ENCODE measurements at regions not wholly inside any gene's neighbourhood (a gene's known extent, or its start where the extent isn't known, plus 50 kb on each side); places are given as distances from the start of the nearest gene placed in this dataset.

GRCh38 chr2:21891191-21891590 lies 767.4 kb downstream of the TDRD15 start:
- ChIA-PET POLR2A (ENCODE audit: unreplicated experiment) (no interaction called here), CTCF (no interaction called here)
- Histone ChIP-seq H3K9ac (ENCODE audit: low read depth, low read length) (no peak overlapping the region), H3K36me3 (ENCODE audit: control insufficient read depth, insufficient read depth, low read length) (no peaks in the 10 kb centered on the region), H3K27me3 (ENCODE audit: control insufficient read depth, insufficient read depth, low read length) (no peaks in the 10 kb centered on the region), H4K91ac (ENCODE audit: insufficient read depth, low read depth, low read length) (no peak overlapping the region), H3K9me1 (ENCODE audit: insufficient read depth, low read length) (no peaks in the 10 kb centered on the region), H3K4ac (ENCODE audit: low read depth, low read length) (no peak overlapping the region), H2BK5ac (ENCODE audit: low read depth, low read length, poor library complexity, severe bottlenecking) (no peak overlapping the region), H3K4me2 (ENCODE audit: low read depth, low read length) (no peak overlapping the region), H3K14ac (replicated peaks; ENCODE audit: low read depth, low read length) (no peak overlapping the region), H2AFZ (replicated peaks; ENCODE audit: low read length, poor library complexity) (no peak overlapping the region), H4K5ac (ENCODE audit: low read depth, low read length) (no peak overlapping the region), H3K18ac (ENCODE audit: low read depth, low read length) (no peak overlapping the region), H3K9me3 (ENCODE audit: control insufficient read depth, insufficient read depth, low read length) (no peaks in the 10 kb centered on the region), H3K23ac (ENCODE audit: low read depth, low read length) (no peak overlapping the region), H3K27ac (ENCODE audit: insufficient read depth, low read length) (no peak overlapping the region), H2AK9ac (replicated peaks; ENCODE audit: low read depth, low read length, poor library complexity) (no peak overlapping the region), H4K8ac (ENCODE audit: low read depth in 2 of 2, low read length in 2 of 2) (no peak overlapping the region), H3K4me3 (ENCODE audit: insufficient read depth, low read depth, low read length) (no peak overlapping the region), H2BK20ac (ENCODE audit: low read depth, low read length) (no peak overlapping the region), H3K79me1 (ENCODE audit: low read depth in 1 of 2, low read length in 2 of 2) (no peaks in the 10 kb centered on the region), H2AK5ac (ENCODE audit: low read depth, low read length) (no peak overlapping the region), H3K4me1 (ENCODE audit: control insufficient read depth, insufficient read depth, low read length) (peaks cover 3% of the 10 kb centered on the region; the same call in 1 of the 2 replicates), H4K20me1 (ENCODE audit: insufficient read depth, low read length) (no peaks in the 10 kb centered on the region), H2BK15ac (ENCODE audit: low read depth, low read length) (no peak overlapping the region), H3K56ac (ENCODE audit: extremely low read depth, insufficient read depth, low read length) (no peak overlapping the region), H2BK120ac (ENCODE audit: low read depth, low read length) (no peak overlapping the region)
- dilution Hi-C loops (cut with HindIII; ENCODE audit: low sequenced_read_pairs, unreplicated experiment) (no loop called here), intact Hi-C loops (cut with micrococcal nuclease) (no loop called here), in situ Hi-C loops (cut with MboI; ENCODE audit: low sequenced_read_pairs) (no loop called here)
- no peak for TF ChIP-seq BHLHE40 (IDR thresholded peaks at IDR 0.05; ENCODE audit: low read depth, low read length)
- no peak for TF ChIP-seq RAD21 (IDR thresholded peaks at IDR 0.05; ENCODE audit: low read length)
- no peak for TF ChIP-seq ELK1 (IDR thresholded peaks at IDR 0.05; ENCODE audit: borderline replicate concordance, low read depth, low read length)
- TF ChIP-seq CEBPB (IDR thresholded peaks at IDR 0.05; ENCODE audit: low read depth, low read length): no peak
- TF ChIP-seq USF2 (IDR thresholded peaks at IDR 0.05; ENCODE audit: low read depth, low read length): no peak
- no peak for TF ChIP-seq POLR2A (IDR thresholded peaks at IDR 0.05; ENCODE audit: low read depth, low read length)
- no peak for TF ChIP-seq CTCF (conservative IDR thresholded peaks at IDR 0.05; ENCODE audit: low read depth, low read length)
- TF ChIP-seq RCOR1 (IDR thresholded peaks at IDR 0.05; ENCODE audit: insufficient replicate concordance, low read length): no peak
- no peak for TF ChIP-seq SMC3 (IDR thresholded peaks at IDR 0.05; ENCODE audit: low read depth, low read length)
- no peak for ATAC-seq (ENCODE audit: low read depth)
- WGBS, 2 experiments (ENCODE audit: extremely low coverage in 2 of 2, insufficient read length in 1 of 2): 51% methylated on average over 2 of the region's 5 CpGs; no CpG with 5 or more reads in 1 of the 2 experiments
- BruUV-seq (replicated peaks): no TSS peak
- no peak for DNase-seq

Measured in IMR-90 (cell line).